GM23248 (cell line): ENCODE measurements at regions not wholly inside any gene's neighbourhood (a gene's known extent, or its start where the extent isn't known, plus 50 kb on each side); places are given as distances from the start of the nearest gene placed in this dataset.

Experiments
- DNase-seq: peaks from one replicate; pipeline ENCODE4 v3.0.0-alpha.2; 2015
- H2AFZ ChIP-seq: fragments of 200-600 bp; sonication (generic); 2 replicates; pipeline ENCODE4 v1.6.1; 2016; ENCODE audit warnings: antibody characterized with exemption
- H3F3A ChIP-seq: fragments of 200-600 bp; sonication (generic); 2 replicates; pipeline ENCODE4 v1.6.1; 2016; ENCODE audit warnings: mild to moderate bottlenecking, antibody characterized with exemption, mixed run types; ENCODE audit not compliant: insufficient read depth
- H3K27ac ChIP-seq: fragments of 200-600 bp; sonication (generic); 2 replicates; pipeline ENCODE4 v1.5.1; 2016; ENCODE audit warnings: mild to moderate bottlenecking
- H3K27me3 ChIP-seq: fragments of 200-600 bp; sonication (generic); replicated peaks from 2 replicates; pipeline ENCODE4 v1.6.1; 2016; ENCODE audit warnings: mild to moderate bottlenecking; ENCODE audit not compliant: insufficient read depth
- H3K36me3 ChIP-seq: fragments of 200-600 bp; sonication (generic); 2 replicates; pipeline ENCODE4 v1.6.1; 2016; ENCODE audit warnings: low read depth, mild to moderate bottlenecking
- H3K4me1 ChIP-seq: fragments of 200-600 bp; sonication (generic); 2 replicates; pipeline ENCODE4 v1.6.1; 2016; ENCODE audit warnings: mild to moderate bottlenecking; ENCODE audit not compliant: insufficient read depth
- H3K4me2 ChIP-seq: fragments of 200-600 bp; sonication (generic); one replicate; pipeline ENCODE4 v1.6.1; 2016; ENCODE audit warnings: mild to moderate bottlenecking; ENCODE audit not compliant: unreplicated experiment
- H3K4me3 ChIP-seq: fragments of 200-600 bp; sonication (generic); 2 replicates; pipeline ENCODE4 v1.5.1; 2016; ENCODE audit warnings: mild to moderate bottlenecking
- H3K79me2 ChIP-seq: fragments of 200-600 bp; sonication (generic); 2 replicates; pipeline ENCODE4 v1.6.1; 2016; ENCODE audit warnings: mild to moderate bottlenecking; ENCODE audit not compliant: insufficient read depth
- H3K9ac ChIP-seq: fragments of 200-600 bp; sonication (generic); 2 replicates; pipeline ENCODE4 v1.6.1; 2016; ENCODE audit warnings: mild to moderate bottlenecking
- H3K9me2 ChIP-seq: fragments of 200-600 bp; sonication (generic); 2 replicates; pipeline ENCODE4 v1.6.1; 2016; ENCODE audit warnings: mixed run types, mild to moderate bottlenecking, moderate library complexity; ENCODE audit not compliant: insufficient read depth
- H3K9me3 ChIP-seq: fragments of 200-600 bp; sonication (generic); one replicate; pipeline ENCODE4 v1.6.1; 2017; ENCODE audit warnings: low read depth
- H4K20me1 ChIP-seq: fragments of 200-600 bp; sonication (generic); 2 replicates; pipeline ENCODE4 v1.6.0; 2016; ENCODE audit not compliant: insufficient read depth
- EZH2 ChIP-seq: fragments of 200-600 bp; sonication (generic); IDR thresholded peaks from 2 replicates; pipeline ENCODE4 v1.6.1; 2018; ENCODE audit warnings: antibody characterized with exemption, mild to moderate bottlenecking; ENCODE audit not compliant: insufficient read depth, poor library complexity, severe bottlenecking
- EZH2phosphoT487 ChIP-seq: fragments of 200-600 bp; sonication (generic); IDR thresholded peaks from 2 replicates; pipeline ENCODE4 v1.6.1; 2018; ENCODE audit warnings: antibody characterized with exemption, moderate library complexity, mild to moderate bottlenecking, low read depth; ENCODE audit not compliant: insufficient read depth
- WGBS, 2 experiments: methylation state at CpG; one replicate each; pipeline ENCODE4 v1.1.6; 2015 to 2017; ENCODE audit warnings: low lambda C conversion rate in 2 of 2, low coverage in 1 of 2; ENCODE audit errors: missing lambda C conversion rate in 2 of 2; 5-methylcytosine and 5-hydroxymethylcytosine counted together
- in situ Hi-C: fragments of 300-500 bp; cut with MboI; formaldehyde crosslinking; loops from 2 replicates; pipeline ENCODE4 v1.15.0; 2020

DNA sequence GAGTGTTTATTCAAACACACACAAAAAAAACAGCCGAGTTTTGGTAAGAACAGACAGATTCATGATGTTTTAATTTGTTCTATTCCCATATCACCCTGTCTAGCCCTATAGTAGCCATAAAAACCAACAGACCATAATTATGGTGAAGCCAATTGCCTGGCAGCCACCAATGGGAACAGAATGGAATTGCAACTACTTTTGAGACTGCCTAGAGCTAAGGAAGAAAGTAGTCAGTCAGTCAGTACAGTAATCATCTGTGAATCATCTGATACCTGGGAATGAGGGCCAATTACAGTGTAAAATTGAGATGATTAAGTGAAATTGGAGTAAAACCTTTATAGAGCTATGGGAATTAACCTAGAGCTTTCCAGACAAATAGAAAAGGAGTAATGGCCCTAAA is 952.7 kb upstream of the KCND2 start:
- Histone ChIP-seq H3K4me1 (no peaks in the 10 kb centered on the region), H3K27ac (no peak overlapping the region), H3K27me3 (no peaks in the 10 kb centered on the region), H3K4me2 (no peak overlapping the region), H3K79me2 (no peaks in the 10 kb centered on the region), H3K9ac (no peak overlapping the region), H3K9me2 (no peaks in the 10 kb centered on the region), H3F3A (no peaks in the 10 kb centered on the region), H3K36me3 (no peaks in the 10 kb centered on the region), H3K4me3 (no peak overlapping the region), H3K9me3 (no peaks in the 10 kb centered on the region), H4K20me1 (no peaks in the 10 kb centered on the region), H2AFZ (no peak overlapping the region)
- no peak for DNase-seq
- TF ChIP-seq EZH2 (no peak), EZH2phosphoT487 (no peak)
- in situ Hi-C loops: no loop called here
- WGBS, 2 experiments: 0% methylated on average over 1 of the region's 1 CpG

DNA sequence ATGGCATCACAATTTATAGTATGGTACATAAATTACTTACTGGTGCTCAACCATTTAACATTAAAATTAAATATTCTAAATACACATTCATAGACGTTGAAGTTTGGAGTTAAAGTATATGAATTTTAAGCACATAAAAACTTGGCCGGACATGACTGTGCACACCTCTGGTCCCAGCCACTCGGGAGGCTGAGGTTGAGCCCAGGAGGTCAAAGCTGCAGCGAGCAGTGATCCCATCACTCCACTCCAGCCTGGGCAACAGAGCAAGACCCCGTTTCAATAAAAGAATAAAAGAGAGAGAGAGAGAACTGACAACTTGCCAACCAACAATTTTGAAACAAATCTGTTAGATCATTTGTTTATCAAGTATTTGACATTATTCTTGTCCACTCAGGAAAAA is 943.3 kb upstream of the KCND2 start:
- H3K79me2 ChIP-seq: no peaks in the 10 kb centered on the region
- in situ Hi-C loops: no loop called here
- 8 to 10% methylated on average over 5 of the region's 5 CpGs for WGBS, 2 experiments

DNA sequence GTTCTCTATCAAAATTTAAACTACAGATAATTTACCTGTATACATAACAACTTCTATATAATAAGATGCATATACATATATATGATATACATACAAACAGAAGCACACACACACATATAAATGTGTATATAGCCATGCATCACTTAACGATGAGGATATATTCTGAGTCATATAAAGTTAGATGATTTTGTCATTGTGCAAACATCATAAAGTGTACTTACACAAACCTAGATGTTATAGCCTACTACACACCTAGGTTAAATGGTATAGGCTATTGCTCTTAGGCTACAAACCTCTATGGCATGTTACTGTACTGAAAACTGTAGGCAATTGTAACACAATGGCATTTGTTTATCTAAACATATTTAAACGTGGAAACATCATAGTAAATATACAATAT is 937.6 kb upstream of the KCND2 start:
- Histone ChIP-seq H3K9me3 (no peaks in the 10 kb centered on the region), H3K4me2 (no peak overlapping the region), H2AFZ (no peak overlapping the region), H3K4me3 (no peak overlapping the region), H3K9ac (no peak overlapping the region), H3K79me2 (no peaks in the 10 kb centered on the region), H3K27me3 (no peaks in the 10 kb centered on the region), H3K27ac (no peak overlapping the region), H3K4me1 (no peaks in the 10 kb centered on the region), H3K36me3 (no peaks in the 10 kb centered on the region), H3F3A (no peaks in the 10 kb centered on the region), H3K9me2 (no peaks in the 10 kb centered on the region; the same call in 1 of the 2 replicates), H4K20me1 (no peaks in the 10 kb centered on the region)
- TF ChIP-seq EZH2phosphoT487 (no peak), EZH2 (no peak)
- in situ Hi-C loops: no loop called here
- WGBS, 2 experiments: 29 to 31% methylated on average over 2 of the region's 2 CpGs
- no peak for DNase-seq

More for the DNA sequence above, 943.3 kb upstream of the KCND2 start:
- Histone ChIP-seq H3K27me3 (no peaks in the 10 kb centered on the region), H3K4me3 (no peak overlapping the region), H3K27ac (no peak overlapping the region), H3K4me1 (no peaks in the 10 kb centered on the region), H2AFZ (no peak overlapping the region), H3K9ac (no peak overlapping the region), H3K9me3 (no peaks in the 10 kb centered on the region), H3F3A (no peaks in the 10 kb centered on the region), H3K36me3 (no peaks in the 10 kb centered on the region), H4K20me1 (no peaks in the 10 kb centered on the region), H3K9me2 (no peaks in the 10 kb centered on the region), H3K4me2 (no peak overlapping the region)
- DNase-seq: no peak
- TF ChIP-seq EZH2phosphoT487 (no peak), EZH2 (no peak)

DNA sequence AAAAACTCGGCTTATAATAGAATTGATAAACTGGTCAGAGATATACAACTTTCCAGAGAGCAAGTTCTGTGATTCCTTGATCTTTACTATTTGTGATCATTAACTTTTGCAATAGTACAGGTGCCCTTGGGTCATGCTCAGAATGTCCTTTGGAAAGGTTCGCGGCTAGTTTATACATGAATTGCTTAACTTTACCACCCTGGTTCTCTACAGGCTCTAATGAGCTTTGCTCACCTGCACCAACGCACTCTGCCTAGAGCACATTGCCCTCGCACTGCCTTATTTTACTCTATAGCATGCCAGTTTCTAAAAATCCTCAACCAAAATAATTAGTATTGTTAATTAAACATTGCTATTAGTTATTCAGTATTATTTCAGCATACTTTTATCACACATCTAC is 931.2 kb upstream of the KCND2 start:
- Histone ChIP-seq H3K9me2 (no peaks in the 10 kb centered on the region), H3K9ac (no peak overlapping the region), H3K4me2 (no peak overlapping the region), H3K27ac (no peak overlapping the region), H3K9me3 (no peaks in the 10 kb centered on the region), H3F3A (no peaks in the 10 kb centered on the region), H2AFZ (no peak overlapping the region), H3K4me3 (no peak overlapping the region), H3K4me1 (no peaks in the 10 kb centered on the region), H3K36me3 (no peaks in the 10 kb centered on the region), H3K27me3 (no peaks in the 10 kb centered on the region), H3K79me2 (no peaks in the 10 kb centered on the region), H4K20me1 (no peaks in the 10 kb centered on the region)
- WGBS, 2 experiments: 55 to 58% methylated on average over 5 of the region's 5 CpGs
- no peak for TF ChIP-seq EZH2
- no peak for TF ChIP-seq EZH2phosphoT487
- in situ Hi-C loops: no loop called here
- DNase-seq: no peak

GRCh38 chr7:119343289-119343688 is 929.7 kb upstream of the KCND2 start:
- H3K9me2 ChIP-seq: no peaks in the 10 kb centered on the region
- no peaks in the 10 kb centered on the region for H3K9me3 ChIP-seq
- no peaks in the 10 kb centered on the region for H3K4me1 ChIP-seq
- H3K27me3 ChIP-seq: no peaks in the 10 kb centered on the region
- no peak overlapping the region for H3K9ac ChIP-seq
- H3K4me3 ChIP-seq: no peak overlapping the region
- H2AFZ ChIP-seq: no peak overlapping the region
- H4K20me1 ChIP-seq: no peaks in the 10 kb centered on the region
- TF ChIP-seq EZH2 (no peak), EZH2phosphoT487 (no peak)
- no peaks in the 10 kb centered on the region for H3K79me2 ChIP-seq
- H3K4me2 ChIP-seq: no peak overlapping the region
- DNase-seq: no peak
- in situ Hi-C loops: no loop called here
- H3K36me3 ChIP-seq: no peaks in the 10 kb centered on the region
- H3F3A ChIP-seq: no peaks in the 10 kb centered on the region
- H3K27ac ChIP-seq: no peak overlapping the region
- 0 to 3% methylated on average over 1 of the region's 1 CpG for WGBS, 2 experiments
